Nephron progenitor cell (in vitro differentiated cells): ENCODE measurements at regions not wholly inside any gene's neighbourhood (a gene's known extent, or its start where the extent isn't known, plus 50 kb on each side); places are given as distances from the start of the nearest gene placed in this dataset.

ENCODE experiments used
- DNase-seq: peaks from one replicate; pipeline ENCODE4 v3.0.0; 2021
- H3K27ac Mint-ChIP-seq: 2 replicates; pipeline ENCODE4 v1.8.0; 2021; ENCODE audit warnings: mild to moderate bottlenecking, moderate library complexity, mixed read lengths
- H3K27me3 Mint-ChIP-seq: 2 replicates; pipeline ENCODE4 v1.8.0; 2021; ENCODE audit warnings: mild to moderate bottlenecking, low read depth, mixed read lengths; ENCODE audit not compliant: poor library complexity
- H3K36me3 Mint-ChIP-seq: 2 replicates; pipeline ENCODE4 v1.8.0; 2021; ENCODE audit warnings: low read depth, mixed read lengths
- H3K4me1 Mint-ChIP-seq: 2 replicates; pipeline ENCODE4 v1.8.0; 2021; ENCODE audit warnings: mixed read lengths
- H3K4me3 Mint-ChIP-seq: 2 replicates; pipeline ENCODE4 v1.8.0; 2021; ENCODE audit warnings: mild to moderate bottlenecking, moderate library complexity, mixed read lengths
- H3K9me3 Mint-ChIP-seq: 2 replicates; pipeline ENCODE4 v1.8.0; 2021; ENCODE audit warnings: mild to moderate bottlenecking, moderate library complexity, mixed read lengths
- TF ChIP-seq, protein P1 (sequence below): fragments of 200-600 bp; sonication (generic); IDR thresholded peaks from 2 replicates; pipeline ENCODE4 v1.5.0; 2021; ENCODE audit warnings: antibody characterized with exemption

DNA sequence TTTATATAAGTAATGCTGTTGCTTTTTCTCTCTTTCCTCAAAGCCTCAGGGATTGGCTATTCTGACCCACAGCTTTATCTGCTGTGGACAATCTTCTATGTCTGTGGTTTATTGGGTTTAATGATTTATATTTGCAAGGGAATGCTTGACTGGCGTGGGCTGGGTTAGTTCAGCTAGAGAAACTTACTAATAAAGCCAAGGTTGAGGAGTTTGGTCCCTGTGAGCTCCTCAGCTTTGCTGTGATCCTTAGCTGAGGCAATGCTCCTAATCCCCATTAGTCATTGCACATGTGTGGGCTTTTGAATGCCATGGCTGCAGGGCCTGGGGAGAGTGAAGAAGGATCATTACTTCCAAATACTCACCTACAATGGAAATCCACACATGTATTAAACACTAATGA lies 179.3 kb downstream of the ZNF326 start:
- no peak for DNase-seq
- Mint-ChIP-seq H3K27ac (no peak overlapping the region), H3K4me1 (peaks cover 12% of the 10 kb centered on the region), H3K36me3 (no peaks in the 10 kb centered on the region), H3K9me3 (peaks cover 6% of the 10 kb centered on the region), H3K4me3 (no peak overlapping the region), H3K27me3 (peaks cover 7% of the 10 kb centered on the region)
- TF ChIP-seq, protein P1, sequence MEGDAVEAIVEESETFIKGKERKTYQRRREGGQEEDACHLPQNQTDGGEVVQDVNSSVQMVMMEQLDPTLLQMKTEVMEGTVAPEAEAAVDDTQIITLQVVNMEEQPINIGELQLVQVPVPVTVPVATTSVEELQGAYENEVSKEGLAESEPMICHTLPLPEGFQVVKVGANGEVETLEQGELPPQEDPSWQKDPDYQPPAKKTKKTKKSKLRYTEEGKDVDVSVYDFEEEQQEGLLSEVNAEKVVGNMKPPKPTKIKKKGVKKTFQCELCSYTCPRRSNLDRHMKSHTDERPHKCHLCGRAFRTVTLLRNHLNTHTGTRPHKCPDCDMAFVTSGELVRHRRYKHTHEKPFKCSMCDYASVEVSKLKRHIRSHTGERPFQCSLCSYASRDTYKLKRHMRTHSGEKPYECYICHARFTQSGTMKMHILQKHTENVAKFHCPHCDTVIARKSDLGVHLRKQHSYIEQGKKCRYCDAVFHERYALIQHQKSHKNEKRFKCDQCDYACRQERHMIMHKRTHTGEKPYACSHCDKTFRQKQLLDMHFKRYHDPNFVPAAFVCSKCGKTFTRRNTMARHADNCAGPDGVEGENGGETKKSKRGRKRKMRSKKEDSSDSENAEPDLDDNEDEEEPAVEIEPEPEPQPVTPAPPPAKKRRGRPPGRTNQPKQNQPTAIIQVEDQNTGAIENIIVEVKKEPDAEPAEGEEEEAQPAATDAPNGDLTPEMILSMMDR = no peak

DNA sequence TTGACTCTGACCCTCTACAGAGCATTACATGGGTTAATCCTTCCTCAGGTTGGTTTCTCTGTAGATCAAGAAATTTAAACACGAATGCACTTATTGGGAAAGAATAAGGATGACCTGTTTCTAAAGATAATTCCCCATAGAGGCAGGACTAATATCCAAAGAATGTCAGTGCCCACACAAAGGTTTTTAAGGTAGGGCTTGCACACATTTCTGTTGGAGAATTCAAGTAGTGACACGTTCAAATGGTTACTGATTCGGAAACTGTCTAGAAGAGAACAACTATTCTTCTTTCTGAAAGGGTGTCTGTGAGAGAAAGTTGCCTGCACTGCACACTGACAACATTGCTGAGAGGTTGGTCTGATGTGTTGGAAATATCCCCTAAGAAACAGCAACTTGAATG lies 167.3 kb downstream of the ZNF326 start:
- no peak overlapping the region for H3K27ac Mint-ChIP-seq

DNA sequence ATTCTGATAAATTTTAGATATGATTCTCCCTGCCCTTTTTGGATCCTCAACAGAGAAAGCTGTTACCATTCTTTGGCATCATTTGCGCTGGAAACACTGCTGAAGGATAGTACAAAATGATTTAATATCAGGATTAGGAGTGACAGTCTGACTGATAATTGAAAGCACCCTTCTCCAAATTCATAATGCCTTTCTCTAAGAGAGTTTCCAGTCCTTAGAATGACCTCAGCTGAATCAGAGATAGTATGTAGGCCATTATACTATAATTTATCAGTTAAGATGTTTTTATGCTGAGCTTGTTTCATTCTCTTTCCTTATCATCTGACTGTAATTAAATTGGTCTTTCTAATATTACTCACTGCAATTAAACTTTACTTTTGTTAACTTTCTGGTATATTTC lies 166.7 kb downstream of the ZNF326 start:
- H3K9me3 Mint-ChIP-seq = peaks cover 8% of the 10 kb centered on the region
- TF ChIP-seq, protein P1 = no peak
- no peaks in the 10 kb centered on the region for H3K4me1 Mint-ChIP-seq
- H3K36me3 Mint-ChIP-seq = peaks cover 3% of the 10 kb centered on the region
- peaks cover 5% of the 10 kb centered on the region for H3K27me3 Mint-ChIP-seq
- no peak for DNase-seq
- no peak overlapping the region for H3K27ac Mint-ChIP-seq
- H3K4me3 Mint-ChIP-seq = no peak overlapping the region

More for the DNA sequence above, 167.3 kb downstream of the ZNF326 start:
- Mint-ChIP-seq H3K27me3 (peaks cover under 1% of the 10 kb centered on the region), H3K4me1 (no peaks in the 10 kb centered on the region), H3K4me3 (no peak overlapping the region), H3K9me3 (peaks cover 14% of the 10 kb centered on the region), H3K36me3 (peaks cover 5% of the 10 kb centered on the region)
- TF ChIP-seq, protein P1 = no peak
- no peak for DNase-seq

DNA sequence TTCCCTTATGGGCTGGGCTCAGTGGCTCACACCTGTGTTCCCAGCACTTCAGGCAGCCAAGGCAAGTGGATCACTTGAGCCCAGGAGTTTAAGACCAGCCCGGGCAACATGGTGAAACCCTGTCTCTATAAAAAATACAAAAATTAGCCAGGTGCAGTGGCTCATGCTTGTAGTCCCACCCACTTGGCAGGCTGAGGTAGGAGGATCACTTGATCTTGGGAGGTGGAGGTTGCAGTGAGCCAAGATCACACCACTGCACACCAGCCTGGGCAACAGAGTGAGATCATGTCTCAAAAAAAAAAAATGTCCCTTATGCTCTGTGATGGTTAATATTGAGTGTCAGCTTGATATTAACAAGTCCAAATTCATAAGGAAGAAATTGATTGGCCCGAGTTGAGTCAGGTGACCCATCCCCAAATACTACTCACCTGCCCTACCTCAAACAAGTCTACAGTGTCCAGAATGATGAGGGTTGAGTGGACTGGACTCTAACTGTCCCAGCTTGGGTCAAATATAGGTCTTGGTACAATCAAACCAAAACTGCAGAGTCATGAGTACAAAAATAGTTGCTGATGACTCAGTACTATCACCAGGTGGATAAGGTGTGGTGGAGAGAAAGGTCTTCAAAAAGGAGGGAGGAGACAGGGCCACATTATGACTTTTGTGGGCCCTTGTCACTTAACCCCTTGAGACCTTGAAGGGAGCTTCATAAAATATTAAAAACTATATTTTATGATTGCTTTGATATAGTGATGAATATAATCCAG lies 161.0 kb downstream of the ZNF326 start:
- H3K4me1 Mint-ChIP-seq = no peaks in the 10 kb centered on the region
- peaks cover 5% of the 10 kb centered on the region for H3K36me3 Mint-ChIP-seq
- TF ChIP-seq, protein P1 = no peak
- no peak overlapping the region for H3K27ac Mint-ChIP-seq
- no peak overlapping the region for H3K4me3 Mint-ChIP-seq
- H3K27me3 Mint-ChIP-seq = peaks cover 9% of the 10 kb centered on the region
- no peak for DNase-seq
- H3K9me3 Mint-ChIP-seq = peaks cover 22% of the 10 kb centered on the region

DNA sequence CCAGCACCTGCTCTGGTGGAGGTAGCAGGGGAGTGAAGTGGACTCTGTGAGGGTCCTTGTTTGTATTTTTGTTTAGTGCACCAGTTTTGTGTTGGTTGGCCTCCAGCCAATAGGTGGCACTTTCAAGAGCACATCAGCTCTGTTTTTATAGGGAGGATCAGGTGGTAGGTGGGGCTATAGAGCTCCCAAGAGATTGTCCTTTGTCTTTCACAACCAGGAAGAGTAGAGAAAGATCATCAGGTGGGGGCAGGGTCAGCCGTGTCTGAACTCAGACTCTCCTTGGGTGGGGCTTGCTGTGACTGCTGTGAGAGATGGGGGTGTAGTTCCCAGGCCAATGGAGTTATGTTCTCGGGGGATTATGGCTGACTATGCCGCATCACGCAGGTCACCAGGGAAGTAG lies 159.8 kb downstream of the ZNF326 start:
- H3K27me3 Mint-ChIP-seq = peaks cover 9% of the 10 kb centered on the region
- no peak for DNase-seq
- TF ChIP-seq, protein P1 = no peak
- H3K4me1 Mint-ChIP-seq = no peaks in the 10 kb centered on the region
- H3K27ac Mint-ChIP-seq = no peak overlapping the region
- peaks cover 22% of the 10 kb centered on the region for H3K9me3 Mint-ChIP-seq
- H3K4me3 Mint-ChIP-seq = no peak overlapping the region
- H3K36me3 Mint-ChIP-seq = peaks cover 5% of the 10 kb centered on the region

DNA sequence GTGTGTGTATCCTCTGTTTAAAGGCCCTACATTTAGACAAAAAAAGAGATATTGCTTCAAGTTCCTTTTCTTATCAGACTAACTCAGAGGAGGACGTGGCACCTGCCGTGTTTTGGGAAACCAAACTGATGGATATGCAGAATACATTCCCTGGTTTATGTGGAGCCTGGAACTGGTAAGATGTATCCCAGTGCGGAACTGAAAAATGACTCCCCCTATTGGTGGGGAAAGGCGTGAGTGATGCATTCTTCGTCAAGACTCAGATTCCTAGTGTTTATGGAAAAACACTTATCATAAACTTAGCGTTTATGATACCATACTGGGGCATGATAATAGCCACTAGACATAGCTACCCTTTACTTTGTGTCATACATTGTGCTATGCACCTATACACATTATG lies 154.2 kb downstream of the ZNF326 start:
- Mint-ChIP-seq H3K9me3 (peaks cover 19% of the 10 kb centered on the region), H3K4me1 (no peaks in the 10 kb centered on the region), H3K36me3 (peaks cover 5% of the 10 kb centered on the region), H3K27ac (no peak overlapping the region), H3K4me3 (no peak overlapping the region), H3K27me3 (peaks cover 4% of the 10 kb centered on the region)
- TF ChIP-seq, protein P1 = no peak
- no peak for DNase-seq
